ENCODE measurements at regions not wholly inside any gene's neighbourhood (a gene's known extent, or its start where the extent isn't known, plus 50 kb on each side); places are given as distances from the start of the nearest gene placed in this dataset.

- no peak for DNase-seq
Measured at GRCh38 chr7:131112431-131112830, 215.2 kb upstream of the MKLN1 start.

- DNase-seq, result no peak
Measured at GRCh38 chr7:131115340-131115739, 212.3 kb upstream of the MKLN1 start.

DNA sequence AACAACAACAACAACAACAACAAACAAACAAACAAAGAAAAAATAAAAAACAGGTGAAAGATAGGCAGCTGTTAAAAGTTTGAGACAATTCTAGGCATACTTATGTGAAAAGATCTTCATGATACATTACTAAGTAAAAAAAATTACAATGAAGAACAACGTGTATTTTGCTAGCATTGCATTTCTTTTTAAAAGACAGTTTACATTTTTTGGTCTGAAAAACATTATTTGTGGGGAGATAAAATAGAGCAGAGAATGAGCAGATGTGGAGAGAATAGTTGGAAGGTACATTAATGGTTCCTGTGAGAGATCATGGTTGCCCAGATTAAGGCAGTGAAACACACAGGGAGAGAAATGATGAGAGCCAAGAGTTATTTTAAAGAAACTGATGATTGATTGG is 210.2 kb upstream of the MKLN1 start:
- no peak for DNase-seq

- no peak for DNase-seq
Measured at GRCh38 chr7:131119381-131119780, 208.3 kb upstream of the MKLN1 start.

DNA sequence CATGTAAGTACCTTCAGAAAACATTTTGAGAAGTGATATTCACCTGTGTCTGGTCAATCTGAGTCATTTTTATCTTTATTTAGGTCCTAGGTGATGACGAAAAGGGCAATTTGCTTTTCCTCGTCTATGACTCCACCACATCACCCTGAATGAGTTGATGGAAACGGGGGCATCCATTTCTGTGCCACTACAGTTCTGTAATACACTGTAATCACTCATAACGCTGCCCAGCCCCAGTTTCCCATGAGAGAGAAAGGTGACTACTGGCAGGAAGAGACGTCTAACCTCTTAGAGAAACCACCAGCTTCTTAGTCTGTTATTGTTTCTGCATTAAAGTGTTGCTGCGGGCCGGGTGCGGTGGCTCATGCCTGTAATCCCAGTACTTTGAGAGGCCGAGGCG is 205.3 kb upstream of the MKLN1 start:
- DNase-seq, result no peak

- DNase-seq, result no peak
Measured at GRCh38 chr7:131124001-131124629, 203.6 kb upstream of the MKLN1 start.

- no peak for DNase-seq
Measured at GRCh38 chr7:131124867-131125266, 202.8 kb upstream of the MKLN1 start.

DNA sequence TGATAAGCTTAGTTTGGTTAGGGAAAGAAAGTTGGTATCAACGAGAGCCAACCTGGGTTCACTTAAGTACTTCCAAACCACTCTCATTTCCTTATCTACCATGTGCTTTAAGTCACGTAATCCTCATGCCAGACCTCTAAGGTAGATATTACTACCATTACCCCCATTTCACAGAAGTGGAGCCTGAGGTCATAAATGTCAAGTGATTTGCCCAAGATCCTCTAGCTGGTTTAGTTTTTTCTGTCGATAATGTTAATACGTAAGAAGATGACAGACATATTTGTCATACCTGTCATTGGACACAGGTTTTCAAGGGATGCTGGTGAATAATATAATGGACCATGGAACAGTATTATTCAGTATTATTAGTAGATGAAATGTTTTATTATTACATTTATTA is 197.4 kb upstream of the MKLN1 start:
- DNase-seq, result no peak

DNA sequence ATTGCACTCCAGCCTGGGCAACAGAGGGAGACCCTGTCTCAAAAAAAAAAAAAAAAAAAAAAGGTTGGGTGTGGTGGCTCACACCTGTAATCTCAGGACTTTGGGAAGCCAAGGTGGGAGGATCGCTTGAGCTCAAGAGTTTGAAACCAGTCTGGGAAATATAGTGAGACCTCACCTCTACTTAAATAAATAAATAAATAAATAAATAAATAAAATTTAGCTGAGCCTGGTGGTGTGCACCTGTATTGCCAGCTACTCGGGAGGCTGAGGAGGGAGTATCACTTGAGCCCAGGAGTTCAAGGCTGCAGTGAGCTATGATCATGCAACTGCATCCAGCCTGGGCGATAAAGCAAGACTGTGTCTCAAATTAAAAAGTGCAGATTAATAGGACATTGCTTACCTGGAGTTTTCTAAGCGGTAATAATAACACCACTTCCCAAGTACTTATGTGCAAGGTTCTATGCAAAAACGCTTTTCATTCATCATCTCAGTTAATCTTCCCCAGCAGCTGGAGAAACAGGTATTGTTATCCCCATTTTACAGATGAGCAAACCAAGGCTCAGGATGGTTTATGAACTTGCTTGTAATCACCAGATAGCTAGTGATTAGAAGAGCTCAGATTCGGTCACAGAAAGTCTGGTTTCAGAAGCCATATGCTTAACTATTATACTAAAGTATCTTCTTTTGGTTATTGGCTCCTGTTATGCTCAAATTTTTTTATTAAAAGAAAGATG is 196.5 kb upstream of the MKLN1 start:
- DNase-seq, result no peak

GRCh38 chr7:131131746-131132431 is 195.8 kb upstream of the MKLN1 start:
- no peak for DNase-seq

- no peak for DNase-seq
Measured at GRCh38 chr7:131139462-131139861, 188.2 kb upstream of the MKLN1 start.

DNA sequence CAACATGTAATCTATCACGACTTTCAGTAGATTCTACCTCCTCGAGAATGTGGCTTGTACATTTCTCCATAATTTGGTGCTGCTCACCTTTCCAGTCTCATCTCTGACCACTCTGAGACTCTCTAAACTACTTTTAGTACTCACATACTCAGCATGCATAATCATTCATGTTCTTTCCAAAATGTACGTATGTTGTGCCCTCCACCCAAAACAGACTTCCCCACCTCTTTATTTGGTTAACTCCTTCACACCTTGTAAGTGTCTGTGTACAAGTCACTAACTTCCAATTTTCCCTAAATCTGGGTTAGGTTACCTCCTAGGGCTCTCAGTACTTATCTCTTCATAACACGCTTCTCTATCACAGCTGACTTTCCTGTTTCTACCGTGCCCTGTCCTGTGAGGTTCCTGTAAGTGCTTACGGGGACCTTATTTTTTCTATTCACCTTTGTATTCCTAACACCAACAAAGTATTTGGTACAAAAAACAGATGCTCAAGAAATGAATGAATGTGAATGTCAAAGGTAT is 186.2 kb upstream of the MKLN1 start:
- no peak for DNase-seq

- no peak for DNase-seq
Measured at GRCh38 chr7:131143869-131144268, 183.8 kb upstream of the MKLN1 start.

DNA sequence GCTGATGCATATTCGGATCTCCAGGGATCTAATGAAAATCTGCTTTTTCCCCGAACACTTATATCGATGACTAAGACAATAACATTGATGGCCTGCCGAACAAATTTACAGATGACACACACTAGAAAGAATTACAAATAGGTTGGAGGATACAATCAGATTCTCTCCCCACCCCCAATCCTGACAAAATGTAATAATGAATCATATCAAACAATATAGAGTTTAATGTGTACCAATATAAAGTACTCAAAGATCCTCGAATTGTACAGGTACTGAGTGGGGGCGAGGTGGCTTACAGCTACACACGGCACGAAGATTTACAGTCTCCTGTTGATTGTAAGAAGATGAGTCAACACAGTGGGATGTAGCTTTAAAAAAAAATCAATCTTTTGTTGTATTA is 182.7 kb upstream of the MKLN1 start:
- DNase-seq, result no peak

GRCh38 chr7:131145770-131146169 is 181.9 kb upstream of the MKLN1 start:
- no peak for DNase-seq

GRCh38 chr7:131147604-131148003 is 180.1 kb upstream of the MKLN1 start:
- DNase-seq, result no peak

DNA sequence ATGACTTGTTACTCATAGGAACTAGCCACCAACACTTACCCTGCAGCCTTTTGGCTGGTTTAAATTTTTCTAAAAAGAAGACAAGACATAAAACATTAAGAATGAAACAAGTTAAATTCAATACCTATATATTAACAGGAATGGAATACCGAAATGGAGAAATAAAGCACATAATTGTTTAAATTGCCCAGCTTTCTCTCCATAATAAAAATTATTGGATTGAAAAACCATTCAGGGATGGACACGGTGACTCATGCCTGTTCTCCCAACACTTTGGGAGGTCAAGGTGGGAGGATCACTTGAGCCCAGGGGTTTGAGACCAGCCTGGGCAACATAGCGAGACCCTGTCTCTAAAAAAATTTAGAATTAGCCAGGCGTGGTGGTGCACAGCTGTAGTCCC is 179.4 kb upstream of the MKLN1 start:
- DNase-seq, result no peak

DNA sequence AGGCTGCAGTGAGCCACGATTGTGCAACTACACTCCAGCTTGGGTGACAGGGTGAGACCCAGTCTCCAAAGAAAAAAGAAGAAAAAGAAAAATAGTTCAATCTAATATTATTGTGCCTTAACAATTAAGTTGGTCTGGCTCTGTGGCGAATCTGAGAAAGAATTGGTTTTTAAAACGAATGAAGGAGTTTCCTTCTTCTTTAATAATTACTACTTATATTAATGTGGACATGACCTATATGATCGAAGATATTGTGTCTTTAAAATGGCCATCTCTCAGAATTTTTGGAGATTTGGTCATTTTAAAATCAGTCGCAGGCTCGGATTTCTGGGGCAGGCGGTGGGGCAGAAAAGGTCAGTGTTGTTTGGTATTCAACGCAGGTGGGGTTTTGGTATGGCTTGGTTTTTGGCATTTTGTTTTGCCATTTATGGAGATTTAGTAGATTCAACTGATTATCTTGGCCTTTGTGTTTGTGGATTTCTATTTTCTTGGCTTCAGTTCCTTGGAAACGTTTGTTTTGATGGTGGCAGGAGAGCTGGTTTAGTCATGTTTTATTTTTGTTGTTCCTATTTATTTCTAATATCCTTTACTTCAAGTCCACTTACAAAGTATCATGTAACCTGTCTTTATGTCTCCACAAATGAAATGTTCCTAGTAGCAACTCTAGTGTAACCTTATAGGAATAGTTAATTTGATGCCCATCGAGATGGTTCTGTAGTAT is 178.8 kb upstream of the MKLN1 start:
- no peak for DNase-seq

DNA sequence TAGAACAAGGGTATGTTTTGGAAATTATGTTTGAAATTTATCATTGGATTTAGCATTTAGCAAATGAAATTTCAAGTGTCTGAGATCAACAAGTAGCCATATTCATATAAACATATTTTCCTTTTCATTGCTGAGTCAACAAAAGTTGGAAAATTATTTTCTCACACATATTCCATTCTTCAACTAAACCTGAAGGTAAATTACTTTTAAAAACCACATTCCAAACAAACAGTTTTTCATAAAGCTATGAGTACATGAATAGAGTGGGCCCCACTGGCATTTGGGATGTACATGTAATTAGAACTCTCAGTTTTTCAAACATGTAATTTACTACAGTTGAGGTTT is 178.3 kb upstream of the MKLN1 start:
- no peak for DNase-seq

DNA sequence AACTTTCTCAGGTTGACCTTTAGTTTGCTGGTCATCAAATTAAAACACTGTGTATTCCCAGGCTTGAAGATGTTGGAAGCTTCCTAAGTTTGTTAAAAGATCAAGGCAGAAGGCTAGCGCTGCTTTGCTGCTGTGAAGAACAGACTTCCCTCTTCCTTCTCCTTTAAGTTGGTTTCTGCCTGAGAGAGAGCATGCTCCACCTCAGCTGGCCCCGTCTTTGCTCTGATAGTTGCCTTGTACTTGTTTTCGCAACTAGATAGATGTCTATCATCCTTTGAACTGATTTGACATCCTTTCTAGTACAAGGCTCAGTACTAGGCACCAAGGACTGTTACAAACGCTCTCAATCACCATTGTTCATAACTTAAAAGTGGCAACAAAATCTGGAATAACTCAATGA is 177.8 kb upstream of the MKLN1 start:
- DNase-seq, result no peak

GRCh38 chr7:131151034-131151433 is 176.6 kb upstream of the MKLN1 start:
- DNase-seq, result no peak

- no peak for DNase-seq
Measured at GRCh38 chr7:131152766-131153165, 174.9 kb upstream of the MKLN1 start.

- DNase-seq, result no peak
Measured at GRCh38 chr7:131154380-131154779, 173.3 kb upstream of the MKLN1 start.
